HG02885 (cell line): ENCODE measurements at regions not wholly inside any gene's neighbourhood (a gene's known extent, or its start where the extent isn't known, plus 50 kb on each side); places are given as distances from the start of the nearest gene placed in this dataset.
"Not testable (repeated sequence)": the region's sequence is repeated elsewhere in the genome, so short reads cannot be mapped to it uniquely, and the experiment has no call there.

Experiments used
- ATAC-seq: cut with Tn5 transposase; IDR thresholded peaks from one replicate; pipeline ENCODE4 v1.9.1; 2021; ENCODE audit warnings: mild to moderate bottlenecking; ENCODE audit not compliant: unreplicated experiment, poor library complexity

GRCh38 chr4:125787707-125788106, 473.0 kb downstream of the FAT4 start:
- no peak for ATAC-seq

GRCh38 chr4:125789023-125789422, 474.3 kb downstream of the FAT4 start:
- ATAC-seq: no peak

- no peak for ATAC-seq
These were observed 477.1 kb downstream of the FAT4 start for GRCh38 chr4:125791896-125792295.

GRCh38 chr4:125794989-125795388, 480.2 kb downstream of the FAT4 start:
- no peak for ATAC-seq

GRCh38 chr4:125796138-125796537, 481.4 kb downstream of the FAT4 start:
- no peak for ATAC-seq

- not testable (repeated sequence) for ATAC-seq
These were observed 482.9 kb downstream of the FAT4 start for GRCh38 chr4:125797621-125798020.

GRCh38 chr4:125801373-125801772, 486.6 kb downstream of the FAT4 start:
- ATAC-seq: no peak

- ATAC-seq: no peak
These were observed 487.2 kb downstream of the FAT4 start for GRCh38 chr4:125801924-125802323.

GRCh38 chr4:125808022-125808421, 493.3 kb downstream of the FAT4 start:
- no peak for ATAC-seq

- no peak for ATAC-seq
These were observed 493.8 kb downstream of the FAT4 start for GRCh38 chr4:125808570-125808969.

- no peak for ATAC-seq
These were observed 497.1 kb downstream of the FAT4 start for GRCh38 chr4:125811892-125812291.

GRCh38 chr4:125826801-125827695, 512.3 kb downstream of the FAT4 start:
- no peak for ATAC-seq

- ATAC-seq: no peak
These were observed 512.9 kb downstream of the FAT4 start for GRCh38 chr4:125827696-125828052.

GRCh38 chr4:125828346-125828745, 513.6 kb downstream of the FAT4 start:
- no peak for ATAC-seq

- ATAC-seq: no peak
These were observed 517.4 kb downstream of the FAT4 start for GRCh38 chr4:125832161-125832560.

GRCh38 chr4:125836597-125837195, 521.9 kb downstream of the FAT4 start:
- no peak for ATAC-seq

GRCh38 chr4:125837493-125838201, 522.9 kb downstream of the FAT4 start:
- no peak for ATAC-seq

GRCh38 chr4:125838202-125838601, 523.4 kb downstream of the FAT4 start:
- ATAC-seq: no peak

GRCh38 chr4:125838924-125839323, 524.2 kb downstream of the FAT4 start:
- ATAC-seq: no peak

GRCh38 chr4:125843947-125844346, 529.2 kb downstream of the FAT4 start:
- no peak for ATAC-seq

- no peak for ATAC-seq
These were observed 532.8 kb downstream of the FAT4 start for GRCh38 chr4:125847518-125847917.
